ENCODE measurements at regions not wholly inside any gene's neighbourhood (a gene's known extent, or its start where the extent isn't known, plus 50 kb on each side); places are given as distances from the start of the nearest gene placed in this dataset.

- TF ChIP-seq, protein P1, sequence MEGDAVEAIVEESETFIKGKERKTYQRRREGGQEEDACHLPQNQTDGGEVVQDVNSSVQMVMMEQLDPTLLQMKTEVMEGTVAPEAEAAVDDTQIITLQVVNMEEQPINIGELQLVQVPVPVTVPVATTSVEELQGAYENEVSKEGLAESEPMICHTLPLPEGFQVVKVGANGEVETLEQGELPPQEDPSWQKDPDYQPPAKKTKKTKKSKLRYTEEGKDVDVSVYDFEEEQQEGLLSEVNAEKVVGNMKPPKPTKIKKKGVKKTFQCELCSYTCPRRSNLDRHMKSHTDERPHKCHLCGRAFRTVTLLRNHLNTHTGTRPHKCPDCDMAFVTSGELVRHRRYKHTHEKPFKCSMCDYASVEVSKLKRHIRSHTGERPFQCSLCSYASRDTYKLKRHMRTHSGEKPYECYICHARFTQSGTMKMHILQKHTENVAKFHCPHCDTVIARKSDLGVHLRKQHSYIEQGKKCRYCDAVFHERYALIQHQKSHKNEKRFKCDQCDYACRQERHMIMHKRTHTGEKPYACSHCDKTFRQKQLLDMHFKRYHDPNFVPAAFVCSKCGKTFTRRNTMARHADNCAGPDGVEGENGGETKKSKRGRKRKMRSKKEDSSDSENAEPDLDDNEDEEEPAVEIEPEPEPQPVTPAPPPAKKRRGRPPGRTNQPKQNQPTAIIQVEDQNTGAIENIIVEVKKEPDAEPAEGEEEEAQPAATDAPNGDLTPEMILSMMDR (IDR thresholded peaks at IDR 0.05): no peak
- TF ChIP-seq POLR2A (IDR thresholded peaks at IDR 0.05) (no peak), POLR2AphosphoS5 (IDR thresholded peaks at IDR 0.05) (no peak)
Measured at GRCh38 chr4:4803912-4804296, 55.6 kb upstream of the MSX1 start.
